Natural killer cell (primary cell): ENCODE measurements at regions not wholly inside any gene's neighbourhood (a gene's known extent, or its start where the extent isn't known, plus 50 kb on each side); places are given as distances from the start of the nearest gene placed in this dataset.
"Not testable (repeated sequence)": the region's sequence is repeated elsewhere in the genome, so short reads cannot be mapped to it uniquely, and the experiment has no call there.

Source experiments
- ATAC-seq, 3 donors: fragments of 150-1000 bp in 2 of 3; fragments of 200-7000 bp in 1 of 3; cut with Tn5 transposase; 1 replicate in 1 of 3; 2 replicates in 2 of 3; pipeline ENCODE4 v1.10.0; 2021; ENCODE audit warnings: mild to moderate bottlenecking in 2 of 3, moderate library complexity in 2 of 3
- DNase-seq, 2 donors: peaks; one replicate each; pipeline versions ENCODE4 v3.0.0 to v3.0.0-alpha.2; 2013 to 2021; ENCODE audit warnings: mixed read lengths in 1 of 2
- H3K27ac ChIP-seq: one replicate; pipeline ENCODE4 v1.5.1; 2013; ENCODE audit warnings: mild to moderate bottlenecking, low read length
- H3K27me3 ChIP-seq: one replicate; pipeline ENCODE4 v1.6.1; 2013; ENCODE audit warnings: low read length; ENCODE audit not compliant: control insufficient read depth, insufficient read depth
- H3K36me3 ChIP-seq: one replicate; pipeline ENCODE4 v1.6.1; 2013; ENCODE audit warnings: low read length; ENCODE audit not compliant: control insufficient read depth, insufficient read depth
- H3K4me1 ChIP-seq: one replicate; pipeline ENCODE4 v1.6.1; 2013; ENCODE audit warnings: low read length; ENCODE audit not compliant: control insufficient read depth, insufficient read depth
- H3K4me3 ChIP-seq: one replicate; pipeline ENCODE4 v1.5.1; 2013; ENCODE audit warnings: low read length
- H3K9me3 ChIP-seq: one replicate; pipeline ENCODE4 v1.6.1; 2013; ENCODE audit warnings: low read length; ENCODE audit not compliant: control insufficient read depth, insufficient read depth
- H3K27ac Mint-ChIP-seq, 2 donors: one replicate each; pipeline ENCODE4 v1.8.0; 2022; ENCODE audit warnings: mild to moderate bottlenecking in 2 of 2, mixed read lengths in 2 of 2, moderate library complexity in 1 of 2
- H3K27me3 Mint-ChIP-seq, 2 donors: one replicate each; pipeline ENCODE4 v1.8.0; 2022; ENCODE audit warnings: low read depth in 2 of 2, mixed read lengths in 2 of 2
- H3K36me3 Mint-ChIP-seq: one replicate; pipeline ENCODE4 v1.8.0; 2022; ENCODE audit warnings: mixed read lengths
- H3K4me1 Mint-ChIP-seq, 2 donors: one replicate each; pipeline ENCODE4 v1.8.0; 2022; ENCODE audit warnings: mixed read lengths in 2 of 2
- H3K4me3 Mint-ChIP-seq: one replicate; pipeline ENCODE4 v1.8.0; 2022; ENCODE audit warnings: mild to moderate bottlenecking, moderate library complexity, mixed read lengths
- H3K9me3 Mint-ChIP-seq, 2 donors: one replicate each; pipeline ENCODE4 v1.8.0; 2022; ENCODE audit warnings: mixed read lengths in 2 of 2
- WGBS: methylation state at CpG from one replicate; pipeline ENCODE4 v1.1.7; 2013; ENCODE audit warnings: missing lambda C conversion rate; ENCODE audit not compliant: insufficient coverage; 5-methylcytosine and 5-hydroxymethylcytosine counted together
- intact Hi-C: fragments of 100-400 bp; cut with micrococcal nuclease; formaldehyde crosslinking; loops from one replicate; pipeline ENCODE4 v1.14.2; 2022
- TF ChIP-seq, protein P1 (sequence below): fragments of 200-600 bp; IDR thresholded peaks from one replicate; pipeline ENCODE4 v1.8.0; 2022; ENCODE audit warnings: antibody characterized with exemption

DNA sequence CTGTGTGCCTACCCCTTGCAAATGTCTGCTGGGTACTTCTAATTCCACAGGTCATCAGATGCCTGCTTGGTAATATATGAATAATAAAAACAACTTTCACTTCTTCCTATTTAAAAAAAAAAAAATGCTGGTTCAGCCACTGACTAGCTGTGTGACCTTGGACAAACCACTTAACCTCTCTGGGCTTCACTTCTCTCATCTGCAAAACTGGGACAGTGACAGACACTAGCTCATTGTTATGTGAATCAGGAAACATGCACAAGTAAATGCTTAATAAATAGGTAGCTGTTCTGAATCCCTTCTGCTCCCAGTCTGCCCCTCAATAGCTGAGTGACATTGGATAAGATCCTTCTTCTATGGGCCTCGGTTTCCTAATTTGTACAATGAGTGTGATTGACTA is 62.6 kb upstream of the HAND1 start:
- 87% methylated on average over 1 of the region's 1 CpG for WGBS
- H3K27ac Mint-ChIP-seq, result no peak overlapping the region
- intact Hi-C loops, result no loop called here

GRCh38 chr5:154538492-154538891 is 60.5 kb upstream of the HAND1 start:
- peaks cover 18 to 33% of the 10 kb centered on the region in 2 donors for H3K27me3 Mint-ChIP-seq
- Histone ChIP-seq H3K36me3 (no peaks in the 10 kb centered on the region), H3K4me3 (no peak overlapping the region), H3K9me3 (no peaks in the 10 kb centered on the region), H3K27ac (no peak overlapping the region), H3K27me3 (no peaks in the 10 kb centered on the region), H3K4me1 (peaks cover 2% of the 10 kb centered on the region)
- WGBS, result 88% methylated on average over 6 of the region's 6 CpGs
- DNase-seq, result no peak
- intact Hi-C loops, result no loop called here
- no peak overlapping the region for H3K27ac Mint-ChIP-seq
- ATAC-seq, result no peak
- no peaks in the 10 kb centered on the region for H3K36me3 Mint-ChIP-seq
- no peaks in the 10 kb centered on the region for H3K4me1 Mint-ChIP-seq
- no peak overlapping the region for H3K4me3 Mint-ChIP-seq
- H3K9me3 Mint-ChIP-seq, result no peaks in the 10 kb centered on the region
- TF ChIP-seq, protein P1, sequence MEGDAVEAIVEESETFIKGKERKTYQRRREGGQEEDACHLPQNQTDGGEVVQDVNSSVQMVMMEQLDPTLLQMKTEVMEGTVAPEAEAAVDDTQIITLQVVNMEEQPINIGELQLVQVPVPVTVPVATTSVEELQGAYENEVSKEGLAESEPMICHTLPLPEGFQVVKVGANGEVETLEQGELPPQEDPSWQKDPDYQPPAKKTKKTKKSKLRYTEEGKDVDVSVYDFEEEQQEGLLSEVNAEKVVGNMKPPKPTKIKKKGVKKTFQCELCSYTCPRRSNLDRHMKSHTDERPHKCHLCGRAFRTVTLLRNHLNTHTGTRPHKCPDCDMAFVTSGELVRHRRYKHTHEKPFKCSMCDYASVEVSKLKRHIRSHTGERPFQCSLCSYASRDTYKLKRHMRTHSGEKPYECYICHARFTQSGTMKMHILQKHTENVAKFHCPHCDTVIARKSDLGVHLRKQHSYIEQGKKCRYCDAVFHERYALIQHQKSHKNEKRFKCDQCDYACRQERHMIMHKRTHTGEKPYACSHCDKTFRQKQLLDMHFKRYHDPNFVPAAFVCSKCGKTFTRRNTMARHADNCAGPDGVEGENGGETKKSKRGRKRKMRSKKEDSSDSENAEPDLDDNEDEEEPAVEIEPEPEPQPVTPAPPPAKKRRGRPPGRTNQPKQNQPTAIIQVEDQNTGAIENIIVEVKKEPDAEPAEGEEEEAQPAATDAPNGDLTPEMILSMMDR, result no peak

More for the DNA sequence above, 62.6 kb upstream of the HAND1 start:
- ATAC-seq, result no peak
- no peaks in the 10 kb centered on the region for H3K36me3 ChIP-seq
- DNase-seq, result no peak
- no peaks in the 10 kb centered on the region for H3K9me3 ChIP-seq
- no peak overlapping the region for H3K4me3 ChIP-seq
- peaks cover 4% of the 10 kb centered on the region for H3K4me1 ChIP-seq
- Mint-ChIP-seq H3K36me3 (no peaks in the 10 kb centered on the region), H3K27me3 (peaks cover 13 to 25% of the 10 kb centered on the region in 2 donors), H3K4me1 (no peaks in the 10 kb centered on the region), H3K9me3 (no peaks in the 10 kb centered on the region), H3K4me3 (no peak overlapping the region)
- TF ChIP-seq, protein P1, result no peak
- H3K27me3 ChIP-seq, result no peaks in the 10 kb centered on the region
- H3K27ac ChIP-seq, result no peak overlapping the region

DNA sequence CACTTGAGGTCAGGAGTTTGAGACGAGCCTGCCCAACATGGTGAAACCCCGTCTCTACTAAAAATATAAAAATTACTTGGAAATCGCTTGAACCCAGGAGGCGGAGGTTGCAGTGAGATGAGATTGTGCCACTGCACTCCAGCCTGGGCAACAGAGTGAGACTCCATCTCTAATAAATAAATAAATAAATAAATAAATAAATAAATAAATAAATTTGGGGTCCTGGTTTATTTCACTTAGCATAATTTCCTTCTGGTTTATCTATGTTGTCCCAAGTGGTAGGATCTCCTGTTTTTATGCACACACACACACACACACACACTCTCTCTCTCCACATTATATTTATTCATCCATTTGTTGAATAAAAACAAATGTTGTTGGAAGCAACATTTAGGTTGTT is 58.4 kb upstream of the HAND1 start:
- H3K36me3 Mint-ChIP-seq, H3K9me3 Mint-ChIP-seq, H3K4me3 Mint-ChIP-seq, intact Hi-C loops, H3K4me1 Mint-ChIP-seq, H3K9me3 ChIP-seq, H3K4me3 ChIP-seq, H3K27ac ChIP-seq, H3K27ac Mint-ChIP-seq, H3K27me3 ChIP-seq, H3K36me3 ChIP-seq, H3K4me1 ChIP-seq, ATAC-seq, DNase-seq: not testable (repeated sequence)
- WGBS, result 60% methylated on average over 1 of the region's 4 CpGs
- H3K27me3 Mint-ChIP-seq, result peaks cover 17 to 21% of the 10 kb centered on the region in 2 donors

GRCh38 chr5:154535535-154535934 is 57.5 kb upstream of the HAND1 start:
- WGBS, result 32% methylated on average over 2 of the region's 2 CpGs
- Mint-ChIP-seq H3K4me1 (no peaks in the 10 kb centered on the region), H3K27me3 (peaks cover 21 to 28% of the 10 kb centered on the region in 2 donors), H3K27ac (no peak overlapping the region), H3K36me3 (no peaks in the 10 kb centered on the region), H3K9me3 (peaks cover 0 to 2% of the 10 kb centered on the region in 2 donors), H3K4me3 (no peak overlapping the region)
- Histone ChIP-seq H3K4me1 (no peaks in the 10 kb centered on the region), H3K4me3 (no peak overlapping the region), H3K27me3 (no peaks in the 10 kb centered on the region), H3K9me3 (no peaks in the 10 kb centered on the region), H3K27ac (no peak overlapping the region), H3K36me3 (no peaks in the 10 kb centered on the region)
- DNase-seq (no peak), ATAC-seq (no peak)
- intact Hi-C loops, result no loop called here
- TF ChIP-seq, protein P1, result no peak
